KMS-11 (cell line): ENCODE measurements at regions not wholly inside any gene's neighbourhood (a gene's known extent, or its start where the extent isn't known, plus 50 kb on each side); places are given as distances from the start of the nearest gene placed in this dataset.

Experiments used
- H2AFZ ChIP-seq: fragments of 200-600 bp; sonication (generic); 2 replicates; pipeline ENCODE4 v1.6.1; 2016; ENCODE audit warnings: antibody characterized with exemption, mixed run types, low read depth
- H3K27ac ChIP-seq: fragments of 200-600 bp; sonication (generic); 2 replicates; pipeline ENCODE4 v1.6.1; 2016; ENCODE audit warnings: mild to moderate bottlenecking, mixed run types
- H3K27me3 ChIP-seq: fragments of 200-600 bp; sonication (generic); 2 replicates; pipeline ENCODE4 v1.6.1; 2017; ENCODE audit warnings: mild to moderate bottlenecking, low read depth, mixed run types, moderate library complexity; ENCODE audit not compliant: insufficient read depth
- H3K36me3 ChIP-seq: fragments of 200-600 bp; sonication (generic); 2 replicates; pipeline ENCODE4 v1.6.1; 2017; ENCODE audit warnings: mild to moderate bottlenecking, mixed run types; ENCODE audit not compliant: insufficient read depth
- H3K4me1 ChIP-seq: fragments of 200-600 bp; sonication (generic); 2 replicates; pipeline ENCODE4 v1.6.1; 2016; ENCODE audit warnings: mild to moderate bottlenecking, low read depth, mixed run types; ENCODE audit not compliant: poor library complexity, severe bottlenecking
- H3K4me2 ChIP-seq: fragments of 200-600 bp; sonication (generic); 2 replicates; pipeline ENCODE4 v1.7.0; 2016; ENCODE audit warnings: mild to moderate bottlenecking, mixed run types
- H3K4me3 ChIP-seq: fragments of 200-600 bp; sonication (generic); IDR thresholded peaks from 2 replicates; pipeline ENCODE4 v1.6.1; 2017; ENCODE audit warnings: low read depth, low read length, mixed read lengths; ENCODE audit not compliant: insufficient read depth
- H3K79me2 ChIP-seq: fragments of 200-600 bp; sonication (generic); 2 replicates; pipeline ENCODE4 v1.6.1; 2016; ENCODE audit warnings: low read depth, mixed run types; ENCODE audit not compliant: insufficient read depth
- H3K9ac ChIP-seq: fragments of 200-600 bp; sonication (generic); 2 replicates; pipeline ENCODE4 v1.6.1; 2016; ENCODE audit warnings: mild to moderate bottlenecking, mixed run types
- H4K20me1 ChIP-seq: fragments of 200-600 bp; sonication (generic); 2 replicates; pipeline ENCODE4 v1.6.1; 2016; ENCODE audit warnings: mild to moderate bottlenecking, mixed run types; ENCODE audit not compliant: insufficient read depth
- CTCF ChIP-seq: fragments of 200-600 bp; sonication (generic); conservative IDR thresholded peaks from 2 replicates; pipeline ENCODE4 v1.6.1; 2017; ENCODE audit warnings: low read depth, mild to moderate bottlenecking, antibody characterized with exemption, low read length, moderate library complexity, mixed read lengths

GRCh38 chr12:98317939-98318899 lies 197.2 kb upstream of the TMPO start:
- no peaks in the 10 kb centered on the region for H4K20me1 ChIP-seq
- H3K27ac ChIP-seq = no peak overlapping the region
- no peaks in the 10 kb centered on the region for H3K79me2 ChIP-seq
- no peak overlapping the region for H3K9ac ChIP-seq
- no peaks in the 10 kb centered on the region for H3K4me1 ChIP-seq
- no peak overlapping the region for H2AFZ ChIP-seq
- no peaks in the 10 kb centered on the region for H3K27me3 ChIP-seq
- H3K4me2 ChIP-seq = no peak overlapping the region
- H3K36me3 ChIP-seq = no peaks in the 10 kb centered on the region
- no peak for TF ChIP-seq CTCF
- no peak overlapping the region for H3K4me3 ChIP-seq

GRCh38 chr12:98319716-98320425 lies 195.5 kb upstream of the TMPO start:
- no peak for TF ChIP-seq CTCF
- Histone ChIP-seq H3K4me2 (no peak overlapping the region), H3K27me3 (no peaks in the 10 kb centered on the region), H3K27ac (no peak overlapping the region), H3K79me2 (no peaks in the 10 kb centered on the region), H3K4me1 (peaks cover 3% of the 10 kb centered on the region), H4K20me1 (no peaks in the 10 kb centered on the region), H2AFZ (no peak overlapping the region), H3K4me3 (no peak overlapping the region), H3K36me3 (no peaks in the 10 kb centered on the region), H3K9ac (no peak overlapping the region)

GRCh38 chr12:98325003-98325402 lies 190.4 kb upstream of the TMPO start:
- no peaks in the 10 kb centered on the region for H3K36me3 ChIP-seq
- H4K20me1 ChIP-seq = no peaks in the 10 kb centered on the region
- no peaks in the 10 kb centered on the region for H3K79me2 ChIP-seq
- peak overlapping the region; percentile 17; the same call in 1 of the 2 replicates for H3K4me2 ChIP-seq
- no peak overlapping the region for H3K9ac ChIP-seq
- H3K27ac ChIP-seq = no peak overlapping the region
- H2AFZ ChIP-seq = no peak overlapping the region
- H3K27me3 ChIP-seq = no peaks in the 10 kb centered on the region
- H3K4me1 ChIP-seq = peaks cover 54% of the 10 kb centered on the region
- no peak for TF ChIP-seq CTCF
- no peak overlapping the region for H3K4me3 ChIP-seq

- peak overlapping the region; percentile 22; the same call in 1 of the 2 replicates for H3K9ac ChIP-seq
- no peaks in the 10 kb centered on the region for H3K27me3 ChIP-seq
- H3K27ac ChIP-seq = peak overlapping the region; percentile 72
- peak overlapping the region; percentile 23 for H2AFZ ChIP-seq
- H3K4me2 ChIP-seq = peak overlapping the region; percentile 80
- H3K4me1 ChIP-seq = peaks cover 56% of the 10 kb centered on the region
- H3K36me3 ChIP-seq = no peaks in the 10 kb centered on the region
- H3K79me2 ChIP-seq = no peaks in the 10 kb centered on the region
- TF ChIP-seq CTCF = no peak
- H3K4me3 ChIP-seq = no peak overlapping the region
- no peaks in the 10 kb centered on the region for H4K20me1 ChIP-seq
Measured at GRCh38 chr12:98328467-98328866, 186.9 kb upstream of the TMPO start.
